ENCODE measurements at regions not wholly inside any gene's neighbourhood (a gene's known extent, or its start where the extent isn't known, plus 50 kb on each side); places are given as distances from the start of the nearest gene placed in this dataset.

DNA sequence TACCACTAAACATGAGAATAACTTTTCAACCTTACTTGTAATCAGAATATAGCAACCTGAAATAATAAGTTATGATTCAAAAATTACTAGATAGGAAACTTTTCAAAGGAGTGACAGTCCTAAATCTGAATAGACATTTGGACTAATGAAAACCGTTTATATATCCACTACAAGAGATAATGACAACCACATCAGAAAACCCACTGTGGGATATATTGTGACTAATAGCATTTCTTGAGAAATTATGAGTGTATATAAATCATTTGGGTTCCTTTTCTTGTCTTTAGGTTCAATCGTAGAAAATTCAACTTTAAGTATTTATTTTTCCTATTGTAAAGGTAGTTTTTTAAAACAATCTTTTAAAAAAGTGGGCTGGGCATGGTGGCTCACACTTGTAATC is 170.2 kb upstream of the PRSS58 start:
- TF ChIP-seq, protein P1, sequence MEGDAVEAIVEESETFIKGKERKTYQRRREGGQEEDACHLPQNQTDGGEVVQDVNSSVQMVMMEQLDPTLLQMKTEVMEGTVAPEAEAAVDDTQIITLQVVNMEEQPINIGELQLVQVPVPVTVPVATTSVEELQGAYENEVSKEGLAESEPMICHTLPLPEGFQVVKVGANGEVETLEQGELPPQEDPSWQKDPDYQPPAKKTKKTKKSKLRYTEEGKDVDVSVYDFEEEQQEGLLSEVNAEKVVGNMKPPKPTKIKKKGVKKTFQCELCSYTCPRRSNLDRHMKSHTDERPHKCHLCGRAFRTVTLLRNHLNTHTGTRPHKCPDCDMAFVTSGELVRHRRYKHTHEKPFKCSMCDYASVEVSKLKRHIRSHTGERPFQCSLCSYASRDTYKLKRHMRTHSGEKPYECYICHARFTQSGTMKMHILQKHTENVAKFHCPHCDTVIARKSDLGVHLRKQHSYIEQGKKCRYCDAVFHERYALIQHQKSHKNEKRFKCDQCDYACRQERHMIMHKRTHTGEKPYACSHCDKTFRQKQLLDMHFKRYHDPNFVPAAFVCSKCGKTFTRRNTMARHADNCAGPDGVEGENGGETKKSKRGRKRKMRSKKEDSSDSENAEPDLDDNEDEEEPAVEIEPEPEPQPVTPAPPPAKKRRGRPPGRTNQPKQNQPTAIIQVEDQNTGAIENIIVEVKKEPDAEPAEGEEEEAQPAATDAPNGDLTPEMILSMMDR (IDR thresholded peaks at IDR 0.05 in 2 of 3, conservative IDR thresholded peaks at IDR 0.05 in 1 of 3; ENCODE audit: borderline replicate concordance in 1 of 3, insufficient read depth in 1 of 3, low read depth in 2 of 3, low read length in 2 of 3) = no peak
- TF ChIP-seq YY1 (IDR thresholded peaks at IDR 0.05; ENCODE audit: extremely low read depth, insufficient replicate concordance, low read depth, low read length) (no peak), ZNF274 (IDR thresholded peaks at IDR 0.05; ENCODE audit: low read depth, low read length) (no peak), POLR2AphosphoS5 (IDR thresholded peaks at IDR 0.05; ENCODE audit: low read depth, low read length) (no peak), EZH2phosphoT487 (IDR thresholded peaks at IDR 0.05; ENCODE audit: borderline replicate concordance) (no peak), SIN3A (IDR thresholded peaks at IDR 0.05; ENCODE audit: low read depth) (no peak), POLR2A (IDR thresholded peaks at IDR 0.05; ENCODE audit: borderline replicate concordance, extremely low read depth, insufficient read depth, insufficient read length) (no peak), ELF1 (IDR thresholded peaks at IDR 0.05; ENCODE audit: borderline replicate concordance, low read depth) (no peak), ZFX (IDR thresholded peaks at IDR 0.05) (no peak)

All from HCT116 (cell line).